ENCODE measurements at regions not wholly inside any gene's neighbourhood (a gene's known extent, or its start where the extent isn't known, plus 50 kb on each side); places are given as distances from the start of the nearest gene placed in this dataset.

GRCh38 chr18:37922162-37922561 lies 356.6 kb upstream of the CELF4 start:
- no peaks in the 10 kb centered on the region for H3K27me3 ChIP-seq (replicated peaks; ENCODE audit: control insufficient read depth, insufficient read depth, low read length, poor library complexity, severe bottlenecking)
- H3K4me3 ChIP-seq (ENCODE audit: insufficient read depth, low read depth, low read length, poor library complexity, severe bottlenecking): no peak overlapping the region
- no peak overlapping the region for H3K27ac ChIP-seq (ENCODE audit: insufficient read depth, low read length, poor library complexity, severe bottlenecking)
- H3K9me3 ChIP-seq (ENCODE audit: control insufficient read depth, low read length): no peaks in the 10 kb centered on the region
- no peaks in the 10 kb centered on the region for H3K36me3 ChIP-seq (ENCODE audit: control insufficient read depth, insufficient read depth, low read length)
- no peaks in the 10 kb centered on the region for H3K4me1 ChIP-seq (ENCODE audit: control insufficient read depth, insufficient read depth, low read length, poor library complexity, severe bottlenecking)
- DNase-seq: no peak

- no peak for DNase-seq
- H3K4me3 ChIP-seq (ENCODE audit: insufficient read depth, low read depth, low read length, poor library complexity, severe bottlenecking): no peak overlapping the region
- H3K9me3 ChIP-seq (ENCODE audit: control insufficient read depth, low read length): no peaks in the 10 kb centered on the region
- no peak overlapping the region for H3K27ac ChIP-seq (ENCODE audit: insufficient read depth, low read length, poor library complexity, severe bottlenecking)
- no peaks in the 10 kb centered on the region for H3K27me3 ChIP-seq (replicated peaks; ENCODE audit: control insufficient read depth, insufficient read depth, low read length, poor library complexity, severe bottlenecking)
- H3K36me3 ChIP-seq (ENCODE audit: control insufficient read depth, insufficient read depth, low read length): no peaks in the 10 kb centered on the region
- no peaks in the 10 kb centered on the region for H3K4me1 ChIP-seq (ENCODE audit: control insufficient read depth, insufficient read depth, low read length, poor library complexity, severe bottlenecking)
Observed at GRCh38 chr18:37920865-37921264, 355.3 kb upstream of the CELF4 start.

DNA sequence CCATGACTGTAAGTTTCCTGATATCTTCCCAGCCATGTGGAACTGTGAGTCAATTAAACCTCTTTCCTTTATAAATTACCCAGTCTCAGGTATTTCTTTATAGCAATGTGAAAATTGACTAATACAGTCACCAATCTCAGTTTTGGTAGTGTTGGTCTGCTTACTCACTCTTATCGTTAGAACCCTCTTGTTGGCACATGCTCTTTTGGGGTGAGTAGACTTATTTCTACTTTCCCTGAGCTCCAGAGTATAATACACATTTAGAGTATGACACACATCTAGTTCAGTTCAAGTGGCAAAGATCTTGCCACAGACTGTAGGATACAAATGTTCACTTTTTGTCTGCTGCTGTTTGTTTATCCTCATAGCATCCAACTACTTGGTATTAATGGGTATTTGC lies 347.5 kb upstream of the CELF4 start:
- Histone ChIP-seq H3K27me3 (replicated peaks; ENCODE audit: control insufficient read depth, insufficient read depth, low read length, poor library complexity, severe bottlenecking) (no peaks in the 10 kb centered on the region), H3K27ac (ENCODE audit: insufficient read depth, low read length, poor library complexity, severe bottlenecking) (no peak overlapping the region), H3K4me3 (ENCODE audit: insufficient read depth, low read depth, low read length, poor library complexity, severe bottlenecking) (no peak overlapping the region), H3K9me3 (ENCODE audit: control insufficient read depth, low read length) (no peaks in the 10 kb centered on the region), H3K4me1 (ENCODE audit: control insufficient read depth, insufficient read depth, low read length, poor library complexity, severe bottlenecking) (no peaks in the 10 kb centered on the region), H3K36me3 (ENCODE audit: control insufficient read depth, insufficient read depth, low read length) (no peaks in the 10 kb centered on the region)
- no peak for DNase-seq

DNA sequence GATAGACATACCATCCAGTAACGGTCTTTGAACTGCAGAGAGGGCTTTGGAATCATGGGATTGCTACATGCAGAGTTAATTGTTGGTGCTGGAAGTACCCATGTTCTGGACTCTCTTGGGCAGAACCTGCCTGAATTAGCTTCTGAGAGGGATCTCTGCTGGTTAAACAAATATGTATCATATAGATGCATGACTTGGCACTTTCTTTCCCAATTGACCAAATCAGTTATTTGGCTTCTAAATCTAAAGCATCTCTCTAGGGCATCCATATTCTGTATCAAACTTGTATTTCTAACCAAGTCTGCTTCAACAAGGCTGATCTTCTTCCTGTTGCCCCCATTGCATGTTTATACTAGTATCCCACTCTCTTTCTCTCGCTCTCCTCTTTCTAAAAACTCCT lies 336.7 kb upstream of the CELF4 start:
- Histone ChIP-seq H3K9me3 (ENCODE audit: control insufficient read depth, low read length) (no peaks in the 10 kb centered on the region), H3K4me3 (ENCODE audit: insufficient read depth, low read depth, low read length, poor library complexity, severe bottlenecking) (no peak overlapping the region), H3K4me1 (ENCODE audit: control insufficient read depth, insufficient read depth, low read length, poor library complexity, severe bottlenecking) (no peaks in the 10 kb centered on the region), H3K36me3 (ENCODE audit: control insufficient read depth, insufficient read depth, low read length) (no peaks in the 10 kb centered on the region), H3K27me3 (replicated peaks; ENCODE audit: control insufficient read depth, insufficient read depth, low read length, poor library complexity, severe bottlenecking) (no peaks in the 10 kb centered on the region), H3K27ac (ENCODE audit: insufficient read depth, low read length, poor library complexity, severe bottlenecking) (no peak overlapping the region)
- no peak for DNase-seq

- no peak overlapping the region for H3K27ac ChIP-seq (ENCODE audit: insufficient read depth, low read length, poor library complexity, severe bottlenecking)
- no peaks in the 10 kb centered on the region for H3K9me3 ChIP-seq (ENCODE audit: control insufficient read depth, low read length)
- no peak overlapping the region for H3K4me3 ChIP-seq (ENCODE audit: insufficient read depth, low read depth, low read length, poor library complexity, severe bottlenecking)
- no peaks in the 10 kb centered on the region for H3K27me3 ChIP-seq (replicated peaks; ENCODE audit: control insufficient read depth, insufficient read depth, low read length, poor library complexity, severe bottlenecking)
- no peaks in the 10 kb centered on the region for H3K4me1 ChIP-seq (ENCODE audit: control insufficient read depth, insufficient read depth, low read length, poor library complexity, severe bottlenecking)
- no peaks in the 10 kb centered on the region for H3K36me3 ChIP-seq (ENCODE audit: control insufficient read depth, insufficient read depth, low read length)
- no peak for DNase-seq
Observed at GRCh38 chr18:37900326-37900725, 334.7 kb upstream of the CELF4 start.

DNA sequence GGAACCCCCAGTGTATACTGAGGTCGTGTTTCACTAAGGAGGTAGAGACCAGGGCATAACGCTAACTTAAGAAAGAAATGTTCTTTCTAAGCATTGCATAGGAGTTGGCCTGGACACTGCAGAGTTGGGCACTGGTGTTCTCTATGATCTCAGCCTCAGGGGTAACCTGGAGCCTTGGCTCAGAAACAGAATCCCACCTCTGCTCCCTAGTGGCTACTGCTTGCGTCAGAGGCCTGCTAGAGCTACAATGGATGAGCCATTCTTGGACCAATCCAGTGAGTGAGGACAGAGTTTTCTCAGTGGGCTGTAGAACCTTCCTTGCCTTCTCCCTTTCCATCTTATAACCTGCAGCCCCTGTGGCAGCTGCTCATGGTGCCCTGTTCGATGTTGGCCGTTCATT lies 324.4 kb upstream of the CELF4 start:
- Histone ChIP-seq H3K4me1 (ENCODE audit: control insufficient read depth, insufficient read depth, low read length, poor library complexity, severe bottlenecking) (no peaks in the 10 kb centered on the region), H3K27ac (ENCODE audit: insufficient read depth, low read length, poor library complexity, severe bottlenecking) (no peak overlapping the region), H3K36me3 (ENCODE audit: control insufficient read depth, insufficient read depth, low read length) (no peaks in the 10 kb centered on the region), H3K4me3 (ENCODE audit: insufficient read depth, low read depth, low read length, poor library complexity, severe bottlenecking) (no peak overlapping the region), H3K27me3 (replicated peaks; ENCODE audit: control insufficient read depth, insufficient read depth, low read length, poor library complexity, severe bottlenecking) (no peaks in the 10 kb centered on the region), H3K9me3 (ENCODE audit: control insufficient read depth, low read length) (no peaks in the 10 kb centered on the region)
- DNase-seq: no peak

DNA sequence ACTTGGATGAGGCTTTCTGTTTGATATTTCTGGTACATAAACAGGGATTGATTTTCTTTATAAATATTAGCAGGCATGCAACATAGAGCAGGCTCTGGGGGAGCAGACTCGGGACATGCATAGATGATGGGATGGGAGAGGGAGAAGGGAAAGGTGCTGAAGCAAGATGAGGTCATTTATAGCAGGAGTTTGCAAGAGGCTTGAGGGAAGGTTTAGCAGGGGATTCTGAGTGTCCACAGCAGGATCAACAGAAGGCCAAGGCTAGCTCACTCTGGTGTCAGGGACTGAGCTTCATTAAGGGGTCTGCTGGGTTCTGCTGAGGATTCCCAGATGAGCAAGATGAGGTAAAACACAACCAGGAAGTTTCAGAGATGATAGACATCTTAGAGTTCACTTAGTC lies 309.1 kb upstream of the CELF4 start:
- Histone ChIP-seq H3K4me3 (ENCODE audit: insufficient read depth, low read depth, low read length, poor library complexity, severe bottlenecking) (no peak overlapping the region), H3K27ac (ENCODE audit: insufficient read depth, low read length, poor library complexity, severe bottlenecking) (no peak overlapping the region), H3K9me3 (ENCODE audit: control insufficient read depth, low read length) (no peaks in the 10 kb centered on the region), H3K27me3 (replicated peaks; ENCODE audit: control insufficient read depth, insufficient read depth, low read length, poor library complexity, severe bottlenecking) (no peaks in the 10 kb centered on the region), H3K36me3 (ENCODE audit: control insufficient read depth, insufficient read depth, low read length) (no peaks in the 10 kb centered on the region), H3K4me1 (ENCODE audit: control insufficient read depth, insufficient read depth, low read length, poor library complexity, severe bottlenecking) (no peaks in the 10 kb centered on the region)
- DNase-seq: no peak

GRCh38 chr18:37873416-37873815 lies 307.8 kb upstream of the CELF4 start:
- Histone ChIP-seq H3K4me1 (ENCODE audit: control insufficient read depth, insufficient read depth, low read length, poor library complexity, severe bottlenecking) (no peaks in the 10 kb centered on the region), H3K27ac (ENCODE audit: insufficient read depth, low read length, poor library complexity, severe bottlenecking) (no peak overlapping the region), H3K27me3 (replicated peaks; ENCODE audit: control insufficient read depth, insufficient read depth, low read length, poor library complexity, severe bottlenecking) (no peaks in the 10 kb centered on the region), H3K9me3 (ENCODE audit: control insufficient read depth, low read length) (no peaks in the 10 kb centered on the region), H3K4me3 (ENCODE audit: insufficient read depth, low read depth, low read length, poor library complexity, severe bottlenecking) (no peak overlapping the region), H3K36me3 (ENCODE audit: control insufficient read depth, insufficient read depth, low read length) (no peaks in the 10 kb centered on the region)
- DNase-seq: no peak

DNA sequence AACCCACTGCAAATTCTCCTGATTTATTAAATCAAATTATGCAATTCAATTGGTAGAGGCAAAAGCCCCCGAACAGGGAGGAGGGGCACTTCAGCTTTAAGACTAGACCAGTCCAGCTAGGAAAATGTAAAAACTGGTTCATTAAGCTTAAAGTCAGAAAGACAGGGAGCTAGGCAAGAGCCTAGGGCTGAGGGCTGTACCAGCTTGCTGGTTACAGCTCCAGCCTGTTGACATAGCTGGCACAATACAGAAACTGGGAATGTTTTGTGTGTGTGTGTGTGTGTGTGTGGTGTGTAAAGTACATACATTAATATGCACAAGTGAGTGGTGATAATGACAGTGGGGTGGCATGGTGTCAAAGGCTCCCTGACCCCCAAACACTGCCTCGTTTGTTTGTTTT lies 307.0 kb upstream of the CELF4 start:
- Histone ChIP-seq H3K9me3 (ENCODE audit: control insufficient read depth, low read length) (no peaks in the 10 kb centered on the region), H3K4me3 (ENCODE audit: insufficient read depth, low read depth, low read length, poor library complexity, severe bottlenecking) (no peak overlapping the region), H3K4me1 (ENCODE audit: control insufficient read depth, insufficient read depth, low read length, poor library complexity, severe bottlenecking) (no peaks in the 10 kb centered on the region), H3K27ac (ENCODE audit: insufficient read depth, low read length, poor library complexity, severe bottlenecking) (no peak overlapping the region), H3K36me3 (ENCODE audit: control insufficient read depth, insufficient read depth, low read length) (no peaks in the 10 kb centered on the region), H3K27me3 (replicated peaks; ENCODE audit: control insufficient read depth, insufficient read depth, low read length, poor library complexity, severe bottlenecking) (no peaks in the 10 kb centered on the region)
- DNase-seq: no peak

DNA sequence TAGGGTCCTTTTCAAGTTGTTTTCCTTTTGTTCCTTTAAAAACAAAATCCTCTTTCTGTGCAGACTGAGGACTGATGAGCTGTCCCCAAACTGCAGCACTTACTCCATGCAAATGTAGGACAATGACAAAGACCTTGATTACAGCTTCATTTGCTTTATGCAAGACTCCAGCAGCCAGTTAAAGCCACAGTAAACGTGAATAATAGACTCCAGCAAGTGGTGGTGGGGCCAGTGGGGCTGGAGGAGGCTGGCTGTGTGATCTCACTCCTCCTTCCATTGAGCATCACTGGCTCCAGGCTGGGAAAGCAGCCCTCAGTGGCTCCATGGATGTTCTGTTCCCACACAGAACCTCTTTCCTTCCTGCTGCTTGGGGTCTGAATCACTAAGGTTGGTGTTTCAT lies 306.0 kb upstream of the CELF4 start:
- Histone ChIP-seq H3K27ac (ENCODE audit: insufficient read depth, low read length, poor library complexity, severe bottlenecking) (no peak overlapping the region), H3K4me3 (ENCODE audit: insufficient read depth, low read depth, low read length, poor library complexity, severe bottlenecking) (no peak overlapping the region), H3K4me1 (ENCODE audit: control insufficient read depth, insufficient read depth, low read length, poor library complexity, severe bottlenecking) (no peaks in the 10 kb centered on the region), H3K9me3 (ENCODE audit: control insufficient read depth, low read length) (no peaks in the 10 kb centered on the region), H3K27me3 (replicated peaks; ENCODE audit: control insufficient read depth, insufficient read depth, low read length, poor library complexity, severe bottlenecking) (no peaks in the 10 kb centered on the region), H3K36me3 (ENCODE audit: control insufficient read depth, insufficient read depth, low read length) (no peaks in the 10 kb centered on the region)
- DNase-seq: no peak

GRCh38 chr18:37869051-37869450 lies 303.5 kb upstream of the CELF4 start:
- H3K27me3 ChIP-seq (replicated peaks; ENCODE audit: control insufficient read depth, insufficient read depth, low read length, poor library complexity, severe bottlenecking): no peaks in the 10 kb centered on the region
- H3K36me3 ChIP-seq (ENCODE audit: control insufficient read depth, insufficient read depth, low read length): no peaks in the 10 kb centered on the region
- H3K4me3 ChIP-seq (ENCODE audit: insufficient read depth, low read depth, low read length, poor library complexity, severe bottlenecking): no peak overlapping the region
- no peaks in the 10 kb centered on the region for H3K4me1 ChIP-seq (ENCODE audit: control insufficient read depth, insufficient read depth, low read length, poor library complexity, severe bottlenecking)
- H3K9me3 ChIP-seq (ENCODE audit: control insufficient read depth, low read length): no peaks in the 10 kb centered on the region
- DNase-seq: no peak
- no peak overlapping the region for H3K27ac ChIP-seq (ENCODE audit: insufficient read depth, low read length, poor library complexity, severe bottlenecking)

All from effector memory CD4-positive, alpha-beta T cell (primary cell).